Gastroesophageal sphincter (tissue), 3 donors: ENCODE measurements at regions not wholly inside any gene's neighbourhood (a gene's known extent, or its start where the extent isn't known, plus 50 kb on each side); places are given as distances from the start of the nearest gene placed in this dataset.

ENCODE experiments used
- CTCF ChIP-seq, 4 experiments: fragments of 200-600 bp in 2 of 4; fragments of 450-650 bp in 2 of 4; sonication (generic) in 1 of 4; IDR thresholded peaks; one replicate each; pipeline ENCODE4 v1.5.1; 2017 to 2019; ENCODE audit warnings: antibody characterized with exemption in 4 of 4, mild to moderate bottlenecking in 2 of 4, moderate library complexity in 2 of 4
- POLR2A ChIP-seq, 2 donors: fragments of 450-650 bp; IDR thresholded peaks; one replicate each; pipeline ENCODE4 v1.6.1; 2017; ENCODE audit warnings: antibody characterized with exemption in 2 of 2, mild to moderate bottlenecking in 2 of 2, moderate library complexity in 1 of 2

GRCh38 chr3:68428495-68428894 lies 503.9 kb downstream of the TAFA4 start:
- TF ChIP-seq CTCF (IDR thresholded peaks at IDR 0.05) (no peak), POLR2A (IDR thresholded peaks at IDR 0.05) (no peak)
